ENCODE measurements at regions not wholly inside any gene's neighbourhood (a gene's known extent, or its start where the extent isn't known, plus 50 kb on each side); places are given as distances from the start of the nearest gene placed in this dataset.

- no peak for TF ChIP-seq CTCF (IDR thresholded peaks at IDR 0.05; ENCODE audit: borderline replicate concordance, extremely low read depth, low read length, poor library complexity, severe bottlenecking)
- no peak for TF ChIP-seq EZH2 (IDR thresholded peaks at IDR 0.05; ENCODE audit: borderline replicate concordance, low read depth, low read length, severe bottlenecking)
These were observed 96.8 kb upstream of the C1orf21 start for GRCh38 chr1:184289825-184290550.
